NCI-H524 treated with DMSO at 0.1 percent for 48 hours (cell line): ENCODE measurements at regions not wholly inside any gene's neighbourhood (a gene's known extent, or its start where the extent isn't known, plus 50 kb on each side); places are given as distances from the start of the nearest gene placed in this dataset.
"Not testable (repeated sequence)": the region's sequence is repeated elsewhere in the genome, so short reads cannot be mapped to it uniquely, and the experiment has no call there.

ENCODE experiments used
- DNase-seq: peaks from one replicate; lab custom pipeline; 2025; lab: John Stamatoyannopoulos, UW

GRCh38 chr6:106745824-106746582 lies 116.6 kb downstream of the QRSL1 start:
- DNase-seq, result peak; percentile 46

GRCh38 chr6:106745197-106745770 lies 115.9 kb downstream of the QRSL1 start:
- no peak for DNase-seq

GRCh38 chr6:106744781-106745180 lies 115.4 kb downstream of the QRSL1 start:
- no peak for DNase-seq

- DNase-seq, result not testable (repeated sequence)
Measured at GRCh38 chr6:106744029-106744428, 114.7 kb downstream of the QRSL1 start.

GRCh38 chr6:106743612-106744011 lies 114.2 kb downstream of the QRSL1 start:
- DNase-seq, result no peak

GRCh38 chr6:106740287-106740686 lies 110.9 kb downstream of the QRSL1 start:
- no peak for DNase-seq

DNA sequence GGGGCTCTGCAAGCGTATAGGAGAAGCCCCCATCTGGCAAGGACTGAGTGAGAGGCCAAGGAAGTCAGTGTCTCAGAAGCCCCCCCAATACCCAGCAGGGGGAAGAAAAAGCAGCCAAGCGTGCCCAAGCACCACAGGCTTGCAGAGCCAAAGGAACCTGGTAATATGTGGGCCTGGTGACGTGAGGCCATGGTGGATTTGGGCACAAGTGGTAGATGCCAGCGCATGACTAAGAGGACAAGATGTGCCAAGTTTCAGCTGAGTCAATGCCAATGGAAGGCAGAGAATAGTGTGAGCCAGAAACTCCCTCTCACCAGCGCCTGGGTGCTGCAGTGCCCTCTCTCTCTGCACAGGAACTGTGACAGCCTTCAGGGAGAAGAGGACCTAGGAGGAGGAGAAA lies 110.0 kb downstream of the QRSL1 start:
- DNase-seq, result no peak

DNA sequence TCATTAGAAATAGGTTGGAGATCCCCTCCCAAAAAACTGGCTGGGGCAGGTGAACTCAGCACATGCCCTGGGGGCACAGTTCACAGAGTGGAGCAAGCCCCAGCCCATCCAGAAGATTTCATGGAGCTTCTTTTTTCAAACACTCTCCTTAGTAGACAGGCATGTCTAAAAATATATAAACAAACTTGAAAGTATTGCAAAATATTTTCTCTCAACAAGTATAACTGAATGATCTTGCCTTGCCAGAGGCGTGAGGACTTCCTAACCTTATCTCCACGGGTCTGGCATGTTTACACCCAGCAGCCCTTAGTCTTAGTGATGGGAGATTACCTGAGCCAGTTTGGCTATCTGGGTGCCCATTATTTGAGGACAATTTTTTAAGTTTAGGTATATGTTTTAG lies 107.1 kb downstream of the QRSL1 start:
- DNase-seq, result no peak

- DNase-seq, result no peak
Measured at GRCh38 chr6:106735828-106736227, 106.5 kb downstream of the QRSL1 start.

GRCh38 chr6:106735136-106735633 lies 105.8 kb downstream of the QRSL1 start:
- no peak for DNase-seq

- no peak for DNase-seq
Measured at GRCh38 chr6:106733386-106733785, 104.0 kb downstream of the QRSL1 start.

GRCh38 chr6:106732376-106732940 lies 103.1 kb downstream of the QRSL1 start:
- no peak for DNase-seq

DNA sequence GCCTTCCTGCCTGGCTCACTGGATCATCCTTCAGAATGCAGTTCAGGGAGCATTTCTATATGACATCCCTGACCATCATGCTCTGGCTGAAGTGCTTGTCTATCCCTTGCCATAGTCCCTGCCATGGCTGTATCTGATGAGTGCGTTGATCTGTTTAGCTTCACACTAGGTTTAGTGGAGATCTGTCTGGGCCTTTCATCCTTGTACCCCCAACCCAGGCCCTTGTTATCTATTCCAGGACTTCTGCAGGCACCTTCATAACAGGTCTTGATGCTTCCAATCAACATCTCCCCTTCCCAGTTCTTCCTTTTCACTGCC lies 102.4 kb downstream of the QRSL1 start:
- no peak for DNase-seq

DNA sequence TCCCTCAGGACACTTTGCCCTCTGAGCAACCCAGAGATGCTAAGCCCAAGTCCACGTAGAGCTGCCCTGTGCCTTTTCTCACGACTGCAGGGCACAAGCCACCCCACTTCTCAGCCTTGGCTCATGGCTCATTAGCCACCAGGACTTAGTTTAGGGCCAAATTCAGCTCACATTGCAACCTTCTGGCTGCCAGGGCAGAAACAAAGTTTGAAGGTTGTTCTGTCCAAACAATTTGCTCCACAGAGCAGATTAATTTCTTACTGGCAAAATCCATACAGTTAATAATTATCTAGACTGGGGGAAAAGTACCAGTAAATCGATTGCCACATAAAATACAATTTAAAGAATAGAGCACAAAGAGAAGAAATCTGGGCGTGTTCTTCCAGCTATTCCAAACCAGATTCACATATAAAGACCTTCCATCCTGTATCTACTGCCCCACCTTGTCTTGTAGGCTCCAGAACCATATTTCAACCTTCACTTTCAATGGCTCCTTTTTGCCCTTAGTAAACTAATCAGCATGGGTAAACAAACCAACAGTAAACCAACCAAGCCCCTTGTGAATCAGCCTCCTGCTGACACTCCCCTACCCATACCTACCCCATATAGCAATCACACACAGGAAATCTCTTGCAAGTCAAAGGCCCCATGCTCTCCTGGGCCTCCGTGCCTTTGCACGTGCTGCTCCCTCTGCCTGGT lies 101.9 kb downstream of the QRSL1 start:
- DNase-seq, result no peak

DNA sequence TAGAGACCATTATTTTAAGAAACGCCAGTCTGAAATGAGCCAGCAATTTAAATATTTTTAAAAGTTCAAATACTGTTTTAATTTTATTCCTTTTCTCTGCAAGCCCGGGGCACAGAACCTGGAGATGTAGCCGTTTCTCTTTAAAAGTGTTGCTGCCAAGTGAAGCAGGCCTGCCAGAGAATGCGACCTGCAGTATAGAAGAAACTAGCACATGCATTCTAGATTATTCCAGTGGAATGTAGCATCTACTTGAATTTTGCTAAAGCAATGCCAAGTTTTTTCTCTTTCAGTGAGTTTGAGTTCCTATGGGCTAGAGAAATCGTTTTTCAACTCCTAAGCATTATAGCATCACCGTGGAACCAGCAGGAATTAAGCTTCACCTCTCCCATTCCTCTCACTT lies 101.3 kb downstream of the QRSL1 start:
- no peak for DNase-seq

- DNase-seq, result no peak
Measured at GRCh38 chr6:106730264-106730663, 100.9 kb downstream of the QRSL1 start.

DNA sequence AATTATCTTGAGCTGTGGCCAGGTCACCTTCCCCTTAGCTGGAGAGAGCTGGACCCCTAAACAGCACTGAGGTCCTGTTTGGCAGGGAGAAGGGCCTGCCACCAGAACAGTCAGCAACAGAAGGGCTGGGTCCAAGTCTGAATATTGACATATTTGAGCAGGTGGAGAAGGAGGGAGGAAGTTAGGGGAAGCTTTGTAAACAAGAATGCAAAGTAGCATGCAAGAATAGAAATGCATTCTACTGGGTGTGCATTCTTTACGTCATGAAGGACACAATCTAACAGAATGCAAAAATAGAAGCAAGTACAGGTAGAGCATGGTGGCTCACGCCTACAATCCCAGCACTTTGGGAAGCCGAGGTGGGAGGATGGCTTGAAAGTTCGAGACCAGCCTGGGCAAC lies 100.5 kb downstream of the QRSL1 start:
- DNase-seq, result no peak

GRCh38 chr6:106728296-106728870 lies 99.0 kb downstream of the QRSL1 start:
- DNase-seq, result no peak

DNA sequence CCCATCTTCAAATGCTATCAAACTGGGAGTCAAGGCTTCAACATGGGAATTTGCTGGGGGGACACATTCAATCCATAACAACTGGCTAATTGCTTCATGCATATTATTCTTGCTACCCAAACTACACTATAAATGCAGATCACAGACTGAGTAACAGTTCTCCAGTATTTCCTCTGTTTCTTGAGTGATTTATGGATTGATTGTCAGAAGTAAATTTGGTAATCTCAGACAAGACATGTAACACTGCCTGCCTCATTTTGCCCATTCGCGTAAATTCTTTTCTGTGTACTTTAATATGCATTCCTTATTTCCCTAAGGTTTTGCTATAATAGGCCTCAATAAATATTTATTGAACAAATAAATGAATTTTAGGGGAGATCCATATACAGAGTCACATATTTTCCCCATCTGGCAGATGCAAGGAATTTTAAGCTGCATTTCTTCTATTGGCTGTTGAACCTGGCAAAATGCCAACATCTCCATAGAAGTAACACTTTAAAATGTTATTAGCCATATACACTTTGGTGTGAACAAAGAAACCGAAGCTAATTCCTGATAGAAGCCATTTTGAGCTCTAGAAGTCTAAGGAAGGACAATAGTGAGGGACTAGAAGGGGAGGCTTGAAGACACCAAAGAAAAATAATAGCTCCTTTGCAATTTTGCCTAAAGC lies 98.2 kb downstream of the QRSL1 start:
- no peak for DNase-seq

GRCh38 chr6:106724848-106725247 lies 95.5 kb downstream of the QRSL1 start:
- no peak for DNase-seq

DNA sequence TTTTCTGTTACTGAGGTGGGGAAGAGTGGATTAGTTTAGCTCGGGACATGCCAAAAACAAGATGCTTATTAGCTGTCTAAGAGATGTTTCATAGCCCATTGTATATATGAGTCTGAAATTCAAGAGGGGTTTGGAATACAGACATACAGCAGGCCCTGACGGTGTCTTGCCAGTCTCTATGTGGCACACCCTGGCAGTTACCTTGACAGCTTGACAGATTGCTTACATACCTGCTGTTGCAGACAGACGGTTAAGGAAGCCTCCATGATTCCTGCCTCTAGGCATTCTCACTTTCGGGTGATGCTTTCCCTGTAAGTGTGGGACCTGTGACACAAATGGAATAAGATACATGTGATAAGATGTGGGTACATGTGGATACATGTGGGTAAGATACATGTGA lies 95.0 kb downstream of the QRSL1 start:
- no peak for DNase-seq

DNA sequence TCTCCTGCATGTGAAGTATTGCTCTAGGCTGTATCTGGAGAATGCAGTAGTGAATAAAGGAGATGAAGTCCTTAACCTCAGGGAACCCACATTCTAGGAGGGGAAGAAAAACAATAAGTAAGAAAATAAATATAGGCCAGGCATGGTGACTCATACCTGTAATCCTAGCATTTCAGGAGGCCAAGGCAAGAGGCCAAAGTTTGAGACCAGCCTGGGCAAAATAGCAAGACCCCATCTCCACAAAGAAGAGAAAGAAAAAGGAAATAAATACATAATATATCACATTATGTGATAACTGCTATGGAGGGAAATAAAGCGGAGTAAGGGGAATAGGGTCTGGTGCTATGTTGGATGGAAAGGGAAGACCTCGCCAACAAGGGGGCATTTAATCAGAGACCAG lies 94.0 kb downstream of the QRSL1 start:
- not testable (repeated sequence) for DNase-seq
